ENCODE measurements at regions not wholly inside any gene's neighbourhood (a gene's known extent, or its start where the extent isn't known, plus 50 kb on each side); places are given as distances from the start of the nearest gene placed in this dataset.
"Not testable (repeated sequence)": the region's sequence is repeated elsewhere in the genome, so short reads cannot be mapped to it uniquely, and the experiment has no call there.

GRCh38 chr9:97248252-97248651, 59.2 kb upstream of the CCDC180 start:
- DNase-seq (ENCODE audit: low read depth, low spot score) = not testable (repeated sequence)

GRCh38 chr9:97243606-97244005, 63.9 kb upstream of the CCDC180 start:
- DNase-seq (ENCODE audit: low read depth, low spot score) = no peak

GRCh38 chr9:97241430-97241829, 66.0 kb upstream of the CCDC180 start:
- DNase-seq (ENCODE audit: low read depth, low spot score) = not testable (repeated sequence)

- DNase-seq (ENCODE audit: low read depth, low spot score) = peak; percentile 64
These were observed 69.2 kb upstream of the CCDC180 start for GRCh38 chr9:97237951-97238889.

GRCh38 chr9:97237311-97237786, 70.1 kb upstream of the CCDC180 start:
- no peak for DNase-seq (ENCODE audit: low read depth, low spot score)

GRCh38 chr9:97233009-97233400, 74.5 kb upstream of the CCDC180 start:
- DNase-seq (ENCODE audit: low read depth, low spot score) = not testable (repeated sequence)

- not testable (repeated sequence) for DNase-seq (ENCODE audit: low read depth, low spot score)
These were observed 75.1 kb upstream of the CCDC180 start for GRCh38 chr9:97232060-97233008.

GRCh38 chr9:97222393-97222792, 85.1 kb upstream of the CCDC180 start:
- DNase-seq (ENCODE audit: low read depth, low spot score) = not testable (repeated sequence)

GRCh38 chr9:97221478-97222355, 85.7 kb upstream of the CCDC180 start:
- peak; percentile 17 for DNase-seq (ENCODE audit: low read depth, low spot score)

GRCh38 chr9:97220894-97221477, 86.5 kb upstream of the CCDC180 start:
- DNase-seq (ENCODE audit: low read depth, low spot score) = no peak

- DNase-seq (ENCODE audit: low read depth, low spot score) = not testable (repeated sequence)
These were observed 87.1 kb upstream of the CCDC180 start for GRCh38 chr9:97220396-97220795.

GRCh38 chr9:97219443-97220140, 87.9 kb upstream of the CCDC180 start:
- DNase-seq (ENCODE audit: low read depth, low spot score) = not testable (repeated sequence)

GRCh38 chr9:97215127-97215526, 92.3 kb upstream of the CCDC180 start:
- not testable (repeated sequence) for DNase-seq (ENCODE audit: low read depth, low spot score)

GRCh38 chr9:97214556-97214955, 92.9 kb upstream of the CCDC180 start:
- DNase-seq (ENCODE audit: low read depth, low spot score) = not testable (repeated sequence)

- DNase-seq (ENCODE audit: low read depth, low spot score) = not testable (repeated sequence)
These were observed 107.8 kb upstream of the CCDC180 start for GRCh38 chr9:97199683-97200082.

- DNase-seq (ENCODE audit: low read depth, low spot score) = not testable (repeated sequence)
These were observed 113.7 kb upstream of the CCDC180 start for GRCh38 chr9:97193767-97194166.

GRCh38 chr9:97188545-97188944, 118.9 kb upstream of the CCDC180 start:
- no peak for DNase-seq (ENCODE audit: low read depth, low spot score)

GRCh38 chr9:97187706-97188105, 119.8 kb upstream of the CCDC180 start:
- DNase-seq (ENCODE audit: low read depth, low spot score) = not testable (repeated sequence)

GRCh38 chr9:97186493-97186892, 121.0 kb upstream of the CCDC180 start:
- no peak for DNase-seq (ENCODE audit: low read depth, low spot score)

- not testable (repeated sequence) for DNase-seq (ENCODE audit: low read depth, low spot score)
These were observed 124.9 kb upstream of the CCDC180 start for GRCh38 chr9:97182532-97182931.

Data from brain pericyte (primary cell).